SU-DHL-6 (cell line): ENCODE measurements at regions not wholly inside any gene's neighbourhood (a gene's known extent, or its start where the extent isn't known, plus 50 kb on each side); places are given as distances from the start of the nearest gene placed in this dataset.

ENCODE experiments used
- H2AFZ ChIP-seq: fragments of 200-600 bp; sonication (generic); 2 replicates; pipeline ENCODE4 v1.6.1; 2014; ENCODE audit warnings: low read depth, mild to moderate bottlenecking, moderate library complexity, mixed read lengths, antibody characterized with exemption, low read length; ENCODE audit not compliant: severe bottlenecking
- H3F3A ChIP-seq: fragments of 200-600 bp; shearing (Covaris generic); 2 replicates; pipeline ENCODE4 v1.6.0; 2016; ENCODE audit warnings: antibody characterized with exemption, mild to moderate bottlenecking; ENCODE audit not compliant: insufficient read depth
- H3K27ac ChIP-seq: fragments of 200-600 bp; sonication (generic); 2 replicates; pipeline ENCODE4 v1.5.1; 2016; ENCODE audit warnings: low read depth, mild to moderate bottlenecking, low read length, moderate library complexity, mixed read lengths
- H3K27me3 ChIP-seq: fragments of 200-600 bp; sonication (generic), shearing (Covaris generic); 2 replicates; pipeline ENCODE4 v1.6.0; 2014; ENCODE audit warnings: mild to moderate bottlenecking, low read length
- H3K36me3 ChIP-seq: fragments of 200-600 bp; sonication (generic); 2 replicates; pipeline ENCODE4 v1.6.1; 2014; ENCODE audit warnings: mild to moderate bottlenecking, low read length, mixed read lengths
- H3K4me2 ChIP-seq: fragments of 300-600, 200-600 bp; shearing (Covaris generic), sonication (generic); 2 replicates; pipeline ENCODE4 v1.6.0; 2014; ENCODE audit warnings: low read length, low read depth, mild to moderate bottlenecking; ENCODE audit not compliant: poor library complexity, severe bottlenecking
- H3K4me3 ChIP-seq: fragments of 200-600 bp; sonication (generic); 2 replicates; pipeline ENCODE4 v1.5.1; 2014; ENCODE audit warnings: antibody characterized with exemption, low read length, mild to moderate bottlenecking, mixed read lengths; ENCODE audit not compliant: insufficient read depth, poor library complexity, severe bottlenecking
- H3K79me2 ChIP-seq: fragments of 200-600 bp; sonication (generic); 2 replicates; pipeline ENCODE4 v1.6.1; 2014; ENCODE audit warnings: mild to moderate bottlenecking, low read length, moderate library complexity; ENCODE audit not compliant: insufficient read depth
- H3K9ac ChIP-seq: fragments of 200-600 bp; sonication (generic); 2 replicates; pipeline ENCODE4 v1.7.0; 2014; ENCODE audit warnings: mild to moderate bottlenecking, low read length
- H3K9me2 ChIP-seq: fragments of 200-600 bp; sonication (generic); replicated peaks from 2 replicates; pipeline ENCODE4 v1.6.1; 2014; ENCODE audit warnings: low read length; ENCODE audit not compliant: insufficient read depth
- H3K9me3 ChIP-seq: fragments of 200-600 bp; sonication (generic); 2 replicates; pipeline ENCODE4 v1.6.1; 2014; ENCODE audit warnings: low read length, mixed read lengths; ENCODE audit not compliant: insufficient read depth
- H4K20me1 ChIP-seq: fragments of 200-600 bp; sonication (generic); 2 replicates; pipeline ENCODE4 v1.6.1; 2014; ENCODE audit warnings: low read depth, mild to moderate bottlenecking, antibody characterized with exemption, low read length, moderate library complexity, mixed read lengths
- EZH2phosphoT487 ChIP-seq: fragments of 200-600 bp; sonication (generic), shearing (Covaris generic); conservative IDR thresholded peaks from 2 replicates; pipeline ENCODE4 v1.6.1; 2018; ENCODE audit warnings: mild to moderate bottlenecking, antibody characterized with exemption, low read length, moderate library complexity, mixed read lengths
- TF ChIP-seq, protein P1 (sequence below): fragments of 200-600 bp; sonication (generic); IDR thresholded peaks from one replicate; pipeline ENCODE4 v1.5.1; 2017; ENCODE audit warnings: antibody characterized with exemption, mild to moderate bottlenecking, low read length, moderate library complexity; ENCODE audit not compliant: insufficient read depth, poor library complexity, severe bottlenecking

DNA sequence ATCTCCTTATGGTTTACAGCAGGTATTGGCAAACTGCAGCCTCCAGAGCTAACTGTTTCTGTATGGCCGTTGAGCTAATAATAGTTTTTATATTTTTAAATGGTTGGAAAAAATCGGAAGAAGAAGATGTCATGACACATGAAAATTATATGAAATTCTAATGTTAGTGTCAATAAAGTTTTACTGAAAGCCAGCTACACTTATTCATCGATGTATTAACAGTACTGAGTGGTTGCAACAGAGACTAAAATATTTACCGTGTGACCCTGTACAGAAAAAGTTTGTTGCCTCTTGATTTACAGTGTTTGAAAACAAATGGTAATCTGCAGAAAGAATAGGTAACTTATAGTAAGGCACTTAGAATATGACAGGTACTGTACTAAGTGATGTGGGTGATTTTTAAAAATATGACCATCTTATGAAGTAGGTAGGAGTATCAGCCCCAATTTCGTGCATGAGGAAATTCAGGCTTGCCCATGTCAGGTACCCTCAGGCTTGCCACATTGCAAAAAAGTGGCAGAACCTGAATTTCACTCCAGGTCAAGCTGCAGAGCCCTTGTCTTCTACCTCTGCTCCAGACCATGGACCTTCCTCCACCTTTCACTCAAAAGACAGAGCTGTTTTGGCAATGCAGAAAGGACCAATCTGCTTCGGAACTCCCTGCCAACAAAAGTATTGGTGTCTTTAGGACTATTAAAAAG lies 311.9 kb upstream of the RUNX1 start:
- H3K36me3 ChIP-seq: no peaks in the 10 kb centered on the region
- no peaks in the 10 kb centered on the region for H3K9me3 ChIP-seq
- H3K27me3 ChIP-seq: no peaks in the 10 kb centered on the region
- no peak overlapping the region for H2AFZ ChIP-seq
- no peak overlapping the region for H3K27ac ChIP-seq
- no peaks in the 10 kb centered on the region for H3K79me2 ChIP-seq
- H3K9ac ChIP-seq: no peak overlapping the region
- no peaks in the 10 kb centered on the region for H3K9me2 ChIP-seq
- H4K20me1 ChIP-seq: no peaks in the 10 kb centered on the region
- no peak for TF ChIP-seq EZH2phosphoT487
- TF ChIP-seq, protein P1, sequence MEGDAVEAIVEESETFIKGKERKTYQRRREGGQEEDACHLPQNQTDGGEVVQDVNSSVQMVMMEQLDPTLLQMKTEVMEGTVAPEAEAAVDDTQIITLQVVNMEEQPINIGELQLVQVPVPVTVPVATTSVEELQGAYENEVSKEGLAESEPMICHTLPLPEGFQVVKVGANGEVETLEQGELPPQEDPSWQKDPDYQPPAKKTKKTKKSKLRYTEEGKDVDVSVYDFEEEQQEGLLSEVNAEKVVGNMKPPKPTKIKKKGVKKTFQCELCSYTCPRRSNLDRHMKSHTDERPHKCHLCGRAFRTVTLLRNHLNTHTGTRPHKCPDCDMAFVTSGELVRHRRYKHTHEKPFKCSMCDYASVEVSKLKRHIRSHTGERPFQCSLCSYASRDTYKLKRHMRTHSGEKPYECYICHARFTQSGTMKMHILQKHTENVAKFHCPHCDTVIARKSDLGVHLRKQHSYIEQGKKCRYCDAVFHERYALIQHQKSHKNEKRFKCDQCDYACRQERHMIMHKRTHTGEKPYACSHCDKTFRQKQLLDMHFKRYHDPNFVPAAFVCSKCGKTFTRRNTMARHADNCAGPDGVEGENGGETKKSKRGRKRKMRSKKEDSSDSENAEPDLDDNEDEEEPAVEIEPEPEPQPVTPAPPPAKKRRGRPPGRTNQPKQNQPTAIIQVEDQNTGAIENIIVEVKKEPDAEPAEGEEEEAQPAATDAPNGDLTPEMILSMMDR: no peak
- no peak overlapping the region for H3K4me3 ChIP-seq
- no peaks in the 10 kb centered on the region for H3F3A ChIP-seq
- no peak overlapping the region for H3K4me2 ChIP-seq

DNA sequence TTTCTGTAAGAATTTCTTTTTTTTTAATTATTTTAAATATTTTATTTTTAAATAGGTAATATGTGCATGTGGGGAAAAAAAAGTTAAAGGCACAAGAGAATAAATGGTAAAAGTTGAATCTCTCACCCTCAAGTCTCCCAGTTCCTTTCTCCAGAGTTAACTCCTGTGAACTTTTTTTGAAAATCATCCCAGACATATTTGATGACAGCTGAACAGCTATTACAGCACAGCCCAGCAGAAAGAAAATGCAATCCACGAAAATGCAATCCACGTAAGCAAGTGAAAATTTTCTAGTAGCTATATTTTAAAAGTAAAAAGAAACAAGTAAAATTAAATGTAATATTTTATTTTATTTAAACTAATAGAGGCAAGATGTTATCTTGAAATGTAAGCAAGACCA lies 310.0 kb upstream of the RUNX1 start:
- H3K9me3 ChIP-seq: no peaks in the 10 kb centered on the region
- H3K27me3 ChIP-seq: no peaks in the 10 kb centered on the region
- no peaks in the 10 kb centered on the region for H3K79me2 ChIP-seq
- H3K4me2 ChIP-seq: no peak overlapping the region
- H3K9ac ChIP-seq: no peak overlapping the region
- H3K36me3 ChIP-seq: no peaks in the 10 kb centered on the region
- no peaks in the 10 kb centered on the region for H3F3A ChIP-seq
- no peak for TF ChIP-seq EZH2phosphoT487
- TF ChIP-seq, protein P1: no peak
- H3K9me2 ChIP-seq: no peaks in the 10 kb centered on the region
- H3K27ac ChIP-seq: no peak overlapping the region
- H3K4me3 ChIP-seq: no peak overlapping the region
- no peak overlapping the region for H2AFZ ChIP-seq
- no peaks in the 10 kb centered on the region for H4K20me1 ChIP-seq

DNA sequence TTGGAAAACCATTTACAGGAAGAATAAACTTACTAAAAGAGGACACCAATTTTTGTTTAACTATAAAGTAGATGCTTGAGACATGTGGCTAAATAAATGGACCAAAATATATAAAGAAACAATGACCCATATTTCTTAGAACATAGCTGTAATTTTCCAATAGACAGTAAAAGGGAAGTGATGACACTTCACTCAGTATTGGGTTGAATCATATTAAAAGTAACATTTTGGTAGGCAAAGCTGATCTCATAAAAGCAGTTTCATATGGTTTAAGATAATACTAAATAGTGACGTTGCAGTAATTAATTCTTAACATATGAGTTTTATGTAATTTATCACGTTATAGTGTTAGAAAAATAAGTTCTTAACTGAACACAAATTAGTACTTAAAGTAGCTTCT lies 308.9 kb upstream of the RUNX1 start:
- TF ChIP-seq, protein P1: no peak
- no peak overlapping the region for H3K27ac ChIP-seq
- H3K79me2 ChIP-seq: no peaks in the 10 kb centered on the region
- H3K9ac ChIP-seq: no peak overlapping the region
- H4K20me1 ChIP-seq: no peaks in the 10 kb centered on the region
- H3K4me2 ChIP-seq: no peak overlapping the region
- H3K36me3 ChIP-seq: no peaks in the 10 kb centered on the region
- no peaks in the 10 kb centered on the region for H3K9me3 ChIP-seq
- H3K4me3 ChIP-seq: no peak overlapping the region
- H3K27me3 ChIP-seq: no peaks in the 10 kb centered on the region
- H3F3A ChIP-seq: no peaks in the 10 kb centered on the region
- no peaks in the 10 kb centered on the region for H3K9me2 ChIP-seq
- no peak overlapping the region for H2AFZ ChIP-seq
